ENCODE measurements at regions not wholly inside any gene's neighbourhood (a gene's known extent, or its start where the extent isn't known, plus 50 kb on each side); places are given as distances from the start of the nearest gene placed in this dataset.

DNA sequence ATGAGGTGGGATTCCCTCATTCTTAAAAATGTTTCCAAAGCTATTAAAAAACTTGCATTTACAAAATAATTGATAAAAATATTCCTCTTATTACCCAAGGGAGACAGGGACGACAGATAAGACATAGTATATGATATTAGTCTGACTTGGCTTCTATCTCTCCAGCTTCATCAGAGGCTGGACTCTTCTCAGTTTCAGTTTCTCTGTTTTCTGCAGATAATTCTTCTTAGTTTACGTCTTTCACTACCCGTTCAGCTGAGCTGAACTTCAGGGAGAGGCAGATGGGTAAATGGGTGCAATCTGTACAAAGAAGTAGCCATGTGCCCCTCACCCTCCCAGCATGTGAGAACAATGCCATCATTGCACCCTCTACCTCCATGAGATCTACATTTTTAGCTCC is 214.0 kb upstream of the SLIT2 start:
- POLR2A ChIA-PET (ENCODE audit: partially characterized antibody), result no interaction called here

DNA sequence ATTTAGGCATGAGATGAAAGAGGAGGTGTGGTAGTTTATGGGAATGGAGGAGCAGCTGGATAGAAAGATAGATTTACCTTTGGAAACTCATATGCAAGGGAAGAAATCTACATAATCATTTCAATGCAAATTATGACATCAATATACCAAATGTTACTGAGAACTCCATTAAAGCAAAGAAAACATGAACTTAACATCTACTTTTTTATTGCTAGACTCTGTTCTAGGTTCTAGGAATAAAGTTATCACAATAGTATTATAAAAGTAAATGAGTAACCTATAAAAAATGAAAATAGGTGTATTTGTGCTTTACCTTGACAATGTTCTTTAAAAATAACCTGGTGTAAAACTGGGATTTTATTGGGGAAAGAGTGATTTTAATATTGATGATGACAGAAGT is 221.6 kb upstream of the SLIT2 start:
- H3K4me1 ChIP-seq (ENCODE audit: insufficient read depth, low read length), result no peaks in the 10 kb centered on the region
- ChIA-PET CTCF (ENCODE audit: partially characterized antibody) (no interaction called here), POLR2A (ENCODE audit: partially characterized antibody) (no interaction called here)
- Mint-ChIP-seq H3K36me3 (no peaks in the 10 kb centered on the region), H3K27me3 (no peaks in the 10 kb centered on the region), H3K4me1 (no peaks in the 10 kb centered on the region), H3K27ac (no peak overlapping the region), H3K9me3 (peaks cover 0 to 9% (median 7%) of the 10 kb centered on the region in 8 donors), H3K4me3 (no peak overlapping the region)
- no peak overlapping the region for H3K27ac ChIP-seq (ENCODE audit: low read depth, low read length)
- no peaks in the 10 kb centered on the region for H3K27me3 ChIP-seq (ENCODE audit: insufficient read depth, low read length)
- H3K4me3 ChIP-seq (ENCODE audit: low read length in 2 of 2), result no peak overlapping the region
- H3K9me3 ChIP-seq (ENCODE audit: control insufficient read depth in 1 of 2, low read length in 2 of 2), result peaks cover 0 to 3% of the 10 kb centered on the region in 2 donors
- DNase-seq, result no peak
- no peaks in the 10 kb centered on the region for H3K36me3 ChIP-seq (ENCODE audit: insufficient read depth, low read length)
- intact Hi-C loops (cut with micrococcal nuclease), result no loop called here

More for the DNA sequence above, 214.0 kb upstream of the SLIT2 start:
- Mint-ChIP-seq H3K36me3 (no peaks in the 10 kb centered on the region), H3K9me3 (peaks cover 0 to 9% (median 5%) of the 10 kb centered on the region in 8 donors), H3K4me1 (no peaks in the 10 kb centered on the region), H3K27me3 (no peaks in the 10 kb centered on the region), H3K27ac (no peak overlapping the region), H3K4me3 (no peak overlapping the region)
- Histone ChIP-seq H3K9me3 (ENCODE audit: control insufficient read depth in 1 of 2, low read length in 2 of 2) (no peaks in the 10 kb centered on the region), H3K4me3 (ENCODE audit: low read length in 2 of 2) (no peak overlapping the region), H3K27ac (ENCODE audit: low read depth, low read length) (no peak overlapping the region), H3K36me3 (ENCODE audit: insufficient read depth, low read length) (no peaks in the 10 kb centered on the region), H3K27me3 (ENCODE audit: insufficient read depth, low read length) (no peaks in the 10 kb centered on the region), H3K4me1 (ENCODE audit: insufficient read depth, low read length) (no peaks in the 10 kb centered on the region)
- intact Hi-C loops (cut with micrococcal nuclease), result no loop called here
- DNase-seq, result no peak
- CTCF ChIA-PET (ENCODE audit: partially characterized antibody), result no interaction called here

DNA sequence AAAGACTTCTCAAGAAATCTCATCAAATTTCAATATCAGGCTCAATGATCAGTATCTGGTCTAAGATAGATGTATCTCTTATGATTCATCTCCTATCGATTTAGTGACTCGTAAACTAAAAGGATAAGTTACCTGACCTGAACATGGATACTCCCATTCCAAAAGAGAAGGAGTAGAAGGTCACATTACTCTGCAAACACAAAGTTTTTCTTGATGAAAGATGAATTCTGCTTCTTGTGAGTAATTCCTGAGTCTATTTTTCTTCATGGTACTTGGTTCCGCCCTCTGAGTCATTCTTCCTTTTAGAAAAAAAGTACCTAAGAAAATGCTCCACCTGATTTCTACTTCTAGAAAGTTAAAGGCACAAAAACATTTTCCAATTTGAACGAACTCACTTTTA is 223.1 kb upstream of the SLIT2 start:
- H3K4me1 ChIP-seq (ENCODE audit: insufficient read depth, low read length), result no peaks in the 10 kb centered on the region
- ChIA-PET CTCF (ENCODE audit: partially characterized antibody) (no interaction called here), POLR2A (ENCODE audit: partially characterized antibody) (no interaction called here)
- no peak for DNase-seq
- no peaks in the 10 kb centered on the region for H3K27me3 Mint-ChIP-seq
- H3K27ac Mint-ChIP-seq, result no peak overlapping the region
- no peaks in the 10 kb centered on the region for H3K27me3 ChIP-seq (ENCODE audit: insufficient read depth, low read length)
- no peaks in the 10 kb centered on the region for H3K4me1 Mint-ChIP-seq
- H3K27ac ChIP-seq (ENCODE audit: low read depth, low read length), result no peak overlapping the region
- intact Hi-C loops (cut with micrococcal nuclease), result no loop called here
- H3K4me3 Mint-ChIP-seq, result no peak overlapping the region
- no peaks in the 10 kb centered on the region for H3K36me3 Mint-ChIP-seq
- peaks cover 0 to 12% (median 7%) of the 10 kb centered on the region in 8 donors for H3K9me3 Mint-ChIP-seq
- H3K36me3 ChIP-seq (ENCODE audit: insufficient read depth, low read length), result no peaks in the 10 kb centered on the region
- H3K4me3 ChIP-seq (ENCODE audit: low read length in 2 of 2), result no peak overlapping the region
- H3K9me3 ChIP-seq (ENCODE audit: control insufficient read depth in 1 of 2, low read length in 2 of 2), result peaks cover 0 to 3% of the 10 kb centered on the region in 2 donors

DNA sequence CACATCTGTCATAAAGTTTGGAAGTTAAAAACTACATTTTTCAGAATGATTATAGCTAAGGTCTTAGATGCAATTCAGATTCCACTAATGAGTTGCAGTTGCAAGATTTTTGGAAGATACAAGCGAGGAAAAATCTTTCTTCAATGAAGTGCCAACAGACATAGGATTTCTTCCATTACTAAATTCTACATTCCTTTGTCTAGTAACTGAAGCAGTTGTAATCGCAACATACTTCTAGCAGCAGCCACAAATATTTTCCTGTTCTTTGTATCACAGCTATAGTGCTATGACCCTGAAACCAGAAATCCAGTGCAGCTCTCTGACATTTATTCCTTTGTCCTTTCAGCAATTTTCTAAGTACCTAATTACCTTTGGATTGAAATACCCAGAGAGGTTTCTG is 225.2 kb upstream of the SLIT2 start:
- Histone ChIP-seq H3K27ac (ENCODE audit: low read depth, low read length) (no peak overlapping the region), H3K4me1 (ENCODE audit: insufficient read depth, low read length) (no peaks in the 10 kb centered on the region), H3K4me3 (ENCODE audit: low read length in 2 of 2) (no peak overlapping the region), H3K9me3 (ENCODE audit: control insufficient read depth in 1 of 2, low read length in 2 of 2) (peaks cover 0 to 3% of the 10 kb centered on the region in 2 donors), H3K27me3 (ENCODE audit: insufficient read depth, low read length) (no peaks in the 10 kb centered on the region), H3K36me3 (ENCODE audit: insufficient read depth, low read length) (no peaks in the 10 kb centered on the region)
- Mint-ChIP-seq H3K27me3 (no peaks in the 10 kb centered on the region), H3K27ac (no peak overlapping the region), H3K36me3 (no peaks in the 10 kb centered on the region), H3K4me1 (no peaks in the 10 kb centered on the region), H3K9me3 (peaks cover 0 to 12% (median 3%) of the 10 kb centered on the region in 8 donors), H3K4me3 (no peak overlapping the region)
- ChIA-PET CTCF (ENCODE audit: partially characterized antibody) (no interaction called here), POLR2A (ENCODE audit: partially characterized antibody) (no interaction called here)
- DNase-seq, result no peak
- intact Hi-C loops (cut with micrococcal nuclease), result no loop called here

DNA sequence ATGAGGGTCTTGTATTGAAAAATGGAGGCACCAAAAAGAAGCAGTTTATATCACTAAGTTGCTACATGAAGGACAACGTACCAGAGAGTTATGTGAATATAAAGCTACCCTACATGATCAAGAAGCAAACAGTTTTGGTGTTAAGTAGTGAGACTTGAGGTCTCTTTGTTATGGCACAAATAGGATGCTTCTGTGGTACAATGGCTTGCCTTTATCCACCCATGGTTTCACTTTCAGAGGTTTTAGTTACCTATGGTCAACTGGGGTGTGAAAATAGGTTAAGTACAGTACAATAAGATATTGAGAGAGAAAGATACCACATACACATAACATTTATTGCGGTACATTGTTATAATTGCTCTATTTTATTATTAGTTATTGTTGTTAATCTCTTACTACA is 229.2 kb upstream of the SLIT2 start:
- Mint-ChIP-seq H3K9me3 (peaks cover 0 to 11% (median 3%) of the 10 kb centered on the region in 8 donors), H3K36me3 (no peaks in the 10 kb centered on the region), H3K27me3 (no peaks in the 10 kb centered on the region), H3K4me1 (no peaks in the 10 kb centered on the region), H3K27ac (no peak overlapping the region), H3K4me3 (no peak overlapping the region)
- intact Hi-C loops (cut with micrococcal nuclease), result no loop called here
- H3K27me3 ChIP-seq (ENCODE audit: insufficient read depth, low read length), result no peaks in the 10 kb centered on the region
- POLR2A ChIA-PET (ENCODE audit: partially characterized antibody), result no interaction called here
- no peak overlapping the region for H3K4me3 ChIP-seq (ENCODE audit: low read length in 2 of 2)
- H3K4me1 ChIP-seq (ENCODE audit: insufficient read depth, low read length), result no peaks in the 10 kb centered on the region
- no peak overlapping the region for H3K27ac ChIP-seq (ENCODE audit: low read depth, low read length)
- no peak for DNase-seq
- H3K9me3 ChIP-seq (ENCODE audit: control insufficient read depth in 1 of 2, low read length in 2 of 2), result no peaks in the 10 kb centered on the region
- CTCF ChIA-PET (ENCODE audit: partially characterized antibody), result no interaction called here
- H3K36me3 ChIP-seq (ENCODE audit: insufficient read depth, low read length), result no peaks in the 10 kb centered on the region

DNA sequence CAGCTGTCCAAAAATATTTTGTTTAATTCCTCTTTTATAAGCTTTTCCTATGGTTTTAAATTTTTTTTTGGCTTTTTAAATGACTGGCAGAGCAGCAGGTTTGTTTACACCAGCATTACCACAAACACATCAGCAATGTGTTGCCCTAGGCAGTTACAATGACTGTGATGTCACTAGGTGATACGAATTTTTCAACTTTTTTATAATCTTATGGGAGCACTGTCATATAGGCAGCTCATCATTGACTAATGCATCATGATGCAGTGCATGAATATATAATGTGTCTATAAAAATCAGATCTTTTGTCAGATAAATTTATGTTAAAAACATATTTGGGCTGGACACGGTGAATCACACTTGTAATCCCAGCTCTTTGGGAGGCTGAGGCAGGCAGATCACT is 231.6 kb upstream of the SLIT2 start:
- ChIA-PET POLR2A (ENCODE audit: partially characterized antibody) (no interaction called here), CTCF (ENCODE audit: partially characterized antibody) (no interaction called here)
- Mint-ChIP-seq H3K27me3 (no peaks in the 10 kb centered on the region), H3K4me3 (no peak overlapping the region), H3K4me1 (no peaks in the 10 kb centered on the region), H3K9me3 (peaks cover 0 to 16% (median 4%) of the 10 kb centered on the region in 8 donors), H3K27ac (no peak overlapping the region), H3K36me3 (no peaks in the 10 kb centered on the region)
- H3K9me3 ChIP-seq (ENCODE audit: control insufficient read depth in 1 of 2, low read length in 2 of 2), result no peaks in the 10 kb centered on the region
- no peak overlapping the region for H3K27ac ChIP-seq (ENCODE audit: low read depth, low read length)
- no peaks in the 10 kb centered on the region for H3K36me3 ChIP-seq (ENCODE audit: insufficient read depth, low read length)
- intact Hi-C loops (cut with micrococcal nuclease), result no loop called here
- no peak for DNase-seq
- no peak overlapping the region for H3K4me3 ChIP-seq (ENCODE audit: low read length in 2 of 2)
- no peaks in the 10 kb centered on the region for H3K27me3 ChIP-seq (ENCODE audit: insufficient read depth, low read length)
- no peaks in the 10 kb centered on the region for H3K4me1 ChIP-seq (ENCODE audit: insufficient read depth, low read length)

DNA sequence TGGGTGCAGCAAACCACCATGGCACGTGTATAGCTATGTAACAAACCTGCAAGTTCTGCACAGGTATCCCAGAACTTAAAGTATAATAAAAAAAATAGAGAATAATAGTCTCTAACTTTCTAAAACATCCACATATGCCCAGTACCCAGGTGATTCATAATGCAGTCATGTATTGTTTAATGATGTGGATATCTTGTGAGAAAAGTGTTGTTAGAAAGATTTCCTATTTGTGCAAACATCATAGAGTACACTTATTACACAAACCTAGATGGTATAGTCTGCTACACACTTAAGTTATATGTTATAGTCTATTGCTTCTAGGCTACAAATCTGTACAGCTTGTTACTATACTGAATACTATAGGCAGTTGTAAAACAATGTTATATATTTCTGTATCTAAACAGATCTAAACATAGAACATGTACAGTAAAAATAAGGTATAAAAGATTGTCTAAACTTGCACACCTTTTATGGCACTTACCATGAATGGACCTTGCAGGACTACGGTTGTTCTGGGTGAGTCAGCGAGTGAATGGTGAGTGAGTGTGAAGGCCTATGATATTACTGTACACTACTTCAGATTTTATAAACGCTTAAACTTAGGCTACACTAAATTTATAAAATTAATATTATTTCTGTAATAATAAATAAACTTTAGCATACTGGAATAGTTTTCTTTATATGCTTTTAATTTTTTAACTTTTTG is 232.2 kb upstream of the SLIT2 start:
- POLR2A ChIA-PET (ENCODE audit: partially characterized antibody), result no interaction called here
- no peaks in the 10 kb centered on the region for H3K27me3 ChIP-seq (ENCODE audit: insufficient read depth, low read length)
- CTCF ChIA-PET (ENCODE audit: partially characterized antibody), result no interaction called here

DNA sequence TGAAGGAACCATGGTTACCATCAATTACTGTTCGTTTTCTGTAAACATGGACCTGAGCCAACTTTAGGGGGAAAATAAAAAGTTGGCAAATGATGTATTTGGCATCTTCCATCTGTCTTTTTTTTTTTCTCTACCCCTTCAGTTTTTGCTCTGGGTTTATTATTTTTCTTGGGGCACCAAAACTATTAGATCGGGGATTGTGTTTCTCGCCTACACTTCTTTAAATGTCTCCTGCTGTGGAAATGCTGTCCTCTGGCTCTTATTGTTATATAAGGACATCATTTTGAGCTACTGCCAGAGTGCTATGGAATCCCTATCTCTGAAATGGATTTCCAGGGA is 234.0 kb upstream of the SLIT2 start:
- intact Hi-C loops (cut with micrococcal nuclease), result no loop called here
- no peaks in the 10 kb centered on the region for H3K36me3 ChIP-seq (ENCODE audit: insufficient read depth, low read length)
- Mint-ChIP-seq H3K27me3 (no peaks in the 10 kb centered on the region), H3K36me3 (no peaks in the 10 kb centered on the region), H3K4me1 (no peaks in the 10 kb centered on the region), H3K4me3 (no peak overlapping the region), H3K9me3 (peaks cover 0 to 10% (median 4%) of the 10 kb centered on the region in 8 donors), H3K27ac (no peak overlapping the region)
- DNase-seq, result no peak
- H3K4me1 ChIP-seq (ENCODE audit: insufficient read depth, low read length), result no peaks in the 10 kb centered on the region
- CTCF ChIA-PET (ENCODE audit: partially characterized antibody), result no interaction called here
- POLR2A ChIA-PET (ENCODE audit: partially characterized antibody), result no interaction called here
- H3K9me3 ChIP-seq (ENCODE audit: control insufficient read depth in 1 of 2, low read length in 2 of 2), result no peaks in the 10 kb centered on the region
- H3K4me3 ChIP-seq (ENCODE audit: low read length in 2 of 2), result no peak overlapping the region
- no peak overlapping the region for H3K27ac ChIP-seq (ENCODE audit: low read depth, low read length)
- H3K27me3 ChIP-seq (ENCODE audit: insufficient read depth, low read length), result no peaks in the 10 kb centered on the region

More for the DNA sequence above, 232.2 kb upstream of the SLIT2 start:
- Mint-ChIP-seq H3K36me3 (no peaks in the 10 kb centered on the region), H3K4me1 (no peaks in the 10 kb centered on the region), H3K27me3 (no peaks in the 10 kb centered on the region), H3K27ac (no peak overlapping the region), H3K9me3 (peaks cover 0 to 17% (median 4%) of the 10 kb centered on the region in 8 donors), H3K4me3 (no peak overlapping the region)
- no peak for DNase-seq
- Histone ChIP-seq H3K4me1 (ENCODE audit: insufficient read depth, low read length) (no peaks in the 10 kb centered on the region), H3K4me3 (ENCODE audit: low read length in 2 of 2) (no peak overlapping the region), H3K36me3 (ENCODE audit: insufficient read depth, low read length) (no peaks in the 10 kb centered on the region), H3K9me3 (ENCODE audit: control insufficient read depth in 1 of 2, low read length in 2 of 2) (no peaks in the 10 kb centered on the region), H3K27ac (ENCODE audit: low read depth, low read length) (no peak overlapping the region)
- intact Hi-C loops (cut with micrococcal nuclease), result no loop called here

Measured in CD4-positive, alpha-beta memory T cell (primary cell).